ENCODE measurements at regions not wholly inside any gene's neighbourhood (a gene's known extent, or its start where the extent isn't known, plus 50 kb on each side); places are given as distances from the start of the nearest gene placed in this dataset.

DNA sequence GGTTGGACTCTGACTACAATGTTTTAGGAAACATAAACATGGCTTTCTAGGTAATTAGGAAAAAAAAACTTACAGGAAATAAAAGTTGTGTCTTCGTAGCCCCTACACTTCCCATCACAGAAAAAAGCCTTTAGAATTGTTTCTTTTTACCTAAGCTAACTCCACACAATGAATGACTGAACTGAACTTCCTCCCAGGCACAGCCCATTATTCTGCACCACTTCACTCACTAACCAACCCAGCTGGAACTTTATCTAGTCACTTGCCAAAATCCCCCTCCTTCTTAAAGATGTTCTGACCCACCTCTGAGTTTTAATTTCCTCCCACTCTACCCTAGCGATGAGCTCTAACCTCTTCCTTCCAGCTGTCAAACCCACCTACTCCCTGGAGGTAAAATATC is 91.7 kb upstream of the MEOX2 start:
- DNase-seq: no peak
- CTCF ChIA-PET: no interaction called here
- no peaks in the 10 kb centered on the region for H3K4me1 Mint-ChIP-seq
- no peaks in the 10 kb centered on the region for H3K27me3 Mint-ChIP-seq
- POLR2A ChIA-PET: no interaction called here
- no peak overlapping the region for H3K4me3 Mint-ChIP-seq
- H3K36me3 Mint-ChIP-seq (ENCODE audit: low read depth): no peaks in the 10 kb centered on the region
- no peak overlapping the region for H3K27ac Mint-ChIP-seq
- peaks cover under 1% of the 10 kb centered on the region for H3K9me3 Mint-ChIP-seq

DNA sequence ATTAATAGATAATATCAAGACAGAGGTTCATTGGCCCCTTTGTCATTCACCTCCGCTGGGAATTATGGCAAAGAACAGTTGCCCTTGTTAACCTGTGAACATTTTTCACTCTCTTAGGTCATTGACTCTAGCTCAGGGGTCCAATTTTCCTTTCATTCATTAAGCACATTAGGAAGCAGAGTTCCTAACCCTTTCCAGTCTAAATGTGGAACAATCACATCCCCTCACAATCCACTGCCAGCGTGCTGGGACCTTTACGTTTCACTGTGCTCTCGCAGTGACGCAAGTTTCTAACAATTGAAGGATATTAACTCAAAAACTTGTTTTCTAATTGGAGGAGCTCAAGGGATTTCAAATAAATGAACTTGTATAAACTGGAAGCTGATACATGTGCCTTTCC is 79.3 kb upstream of the MEOX2 start:
- no peaks in the 10 kb centered on the region for H3K4me1 Mint-ChIP-seq
- CTCF ChIA-PET: no interaction called here
- H3K9me3 Mint-ChIP-seq: peaks cover 6% of the 10 kb centered on the region
- POLR2A ChIA-PET: no interaction called here
- no peaks in the 10 kb centered on the region for H3K36me3 Mint-ChIP-seq (ENCODE audit: low read depth)
- H3K4me3 Mint-ChIP-seq: no peak overlapping the region
- no peak for DNase-seq
- no peak overlapping the region for H3K27ac Mint-ChIP-seq
- H3K27me3 Mint-ChIP-seq: no peaks in the 10 kb centered on the region

DNA sequence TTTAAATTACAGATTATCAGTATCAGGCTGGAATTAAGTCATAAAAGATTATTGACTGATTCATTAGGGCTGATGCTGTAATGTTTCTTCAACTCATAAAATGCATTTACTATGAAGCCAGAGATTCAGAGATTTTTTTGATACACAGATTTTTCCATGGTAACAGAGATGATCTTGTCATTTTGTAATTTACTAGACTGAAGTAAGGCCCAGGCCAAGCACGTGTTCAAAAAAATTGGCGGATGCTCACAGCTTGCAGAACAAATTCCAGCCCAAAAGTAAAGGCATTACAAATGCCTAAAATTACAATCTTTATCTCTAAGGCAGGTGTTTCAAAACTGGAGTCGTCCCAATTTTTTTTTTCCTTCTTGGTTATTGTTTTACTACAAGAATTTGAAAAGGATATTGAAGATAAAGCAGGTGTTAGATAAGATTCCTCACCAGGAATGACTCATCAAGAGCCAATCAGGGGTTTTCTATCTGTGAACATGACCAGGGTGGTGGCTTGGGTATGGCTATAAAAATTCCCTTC is 78.4 kb upstream of the MEOX2 start:
- ChIA-PET POLR2A (no interaction called here), CTCF (no interaction called here)
- Mint-ChIP-seq H3K27ac (no peak overlapping the region), H3K9me3 (peaks cover 4% of the 10 kb centered on the region), H3K4me1 (no peaks in the 10 kb centered on the region), H3K4me3 (no peak overlapping the region), H3K36me3 (ENCODE audit: low read depth) (no peaks in the 10 kb centered on the region), H3K27me3 (no peaks in the 10 kb centered on the region)
- no peak for DNase-seq

DNA sequence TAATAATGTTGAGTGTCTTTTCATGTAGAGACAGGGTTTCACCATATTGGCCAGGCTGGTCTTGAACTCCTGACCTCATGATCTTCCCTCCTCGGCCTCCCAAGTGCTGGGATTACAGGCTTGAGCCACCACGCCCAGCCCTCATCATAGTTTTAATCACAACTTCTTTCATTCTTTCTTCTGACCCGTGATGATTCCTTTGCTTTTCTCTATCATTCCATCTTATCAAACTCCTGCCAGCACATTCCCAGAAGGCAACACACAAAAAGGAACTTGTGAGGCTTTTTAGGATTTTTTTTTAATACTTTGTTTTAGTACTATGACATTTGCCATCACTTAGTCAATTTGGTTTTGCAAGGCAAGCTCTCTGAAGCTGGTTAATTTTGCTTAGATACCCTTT is 77.5 kb upstream of the MEOX2 start:
- CTCF ChIA-PET: no interaction called here
- Mint-ChIP-seq H3K9me3 (peaks cover 2% of the 10 kb centered on the region), H3K27ac (no peak overlapping the region), H3K36me3 (ENCODE audit: low read depth) (no peaks in the 10 kb centered on the region), H3K4me1 (no peaks in the 10 kb centered on the region), H3K4me3 (no peak overlapping the region), H3K27me3 (no peaks in the 10 kb centered on the region)
- DNase-seq: no peak
- POLR2A ChIA-PET: no interaction called here

DNA sequence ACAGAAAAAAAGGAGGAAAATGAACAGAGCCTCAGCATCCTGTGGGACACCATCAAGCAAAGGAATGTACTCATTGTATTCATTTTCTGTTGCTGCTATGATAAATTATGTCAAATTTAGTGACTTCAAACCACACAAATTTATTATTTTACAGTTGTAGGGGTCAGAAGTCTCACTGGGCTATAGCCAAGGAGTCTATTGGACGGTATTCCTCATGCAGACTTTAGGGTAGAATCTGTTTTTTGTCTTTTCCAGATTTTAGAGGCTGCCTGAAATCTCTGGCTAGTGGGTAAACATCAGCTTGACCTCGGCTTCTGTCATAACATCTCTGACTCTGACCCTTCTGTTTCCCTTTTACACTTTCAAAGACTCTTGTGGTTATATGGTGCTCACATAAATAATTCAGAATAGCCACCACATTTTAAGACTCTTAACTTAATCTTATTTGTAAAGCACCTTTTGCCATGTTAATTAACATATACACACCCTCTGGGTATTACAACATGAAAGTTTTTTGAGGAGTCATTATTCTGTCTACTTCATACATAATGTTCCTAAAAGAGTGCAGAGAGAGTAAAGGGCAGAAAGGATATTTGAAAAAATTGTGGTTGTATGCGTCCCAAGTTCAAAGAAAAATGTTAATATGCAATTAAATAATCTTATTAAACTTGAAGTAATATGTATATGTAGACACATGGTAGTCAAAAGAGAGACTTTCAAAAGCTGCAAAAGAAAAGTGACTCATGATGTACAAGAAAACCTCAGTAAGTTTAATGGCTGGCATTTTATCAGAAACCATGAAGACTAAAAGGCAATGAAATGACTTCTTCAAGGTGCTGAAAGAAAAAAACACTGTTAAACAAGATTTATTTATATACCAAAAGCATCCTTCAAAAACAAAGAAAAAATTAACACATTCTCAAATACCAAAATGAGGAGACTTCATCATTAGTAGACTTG is 70.8 kb upstream of the MEOX2 start:
- H3K9me3 Mint-ChIP-seq: peaks cover 4% of the 10 kb centered on the region
- no peaks in the 10 kb centered on the region for H3K4me1 Mint-ChIP-seq
- CTCF ChIA-PET: no interaction called here
- no peak overlapping the region for H3K27ac Mint-ChIP-seq
- H3K36me3 Mint-ChIP-seq (ENCODE audit: low read depth): no peaks in the 10 kb centered on the region
- POLR2A ChIA-PET: no interaction called here
- H3K4me3 Mint-ChIP-seq: no peak overlapping the region
- no peak for DNase-seq
- H3K27me3 Mint-ChIP-seq: no peaks in the 10 kb centered on the region

DNA sequence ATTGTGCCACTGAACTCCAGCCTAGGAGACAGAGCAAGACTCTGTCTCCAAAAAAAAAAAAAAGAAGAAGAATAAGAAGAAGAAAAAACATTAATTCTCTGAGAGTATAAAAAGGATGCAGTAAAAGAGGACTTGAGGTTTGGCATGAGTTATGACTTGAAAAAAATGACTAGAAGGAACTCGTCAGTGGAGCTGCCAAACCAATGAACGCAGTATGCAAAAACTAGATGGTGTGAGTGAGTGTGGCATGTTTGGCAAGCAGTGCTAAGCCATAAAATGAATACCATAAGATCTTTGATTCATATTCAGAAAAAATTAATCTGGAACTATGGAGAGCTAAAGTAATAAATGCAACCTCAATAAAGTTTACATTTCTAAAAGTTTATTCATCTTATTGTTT is 68.6 kb upstream of the MEOX2 start:
- Mint-ChIP-seq H3K4me3 (no peak overlapping the region), H3K4me1 (no peaks in the 10 kb centered on the region), H3K9me3 (peaks cover 2% of the 10 kb centered on the region), H3K36me3 (ENCODE audit: low read depth) (no peaks in the 10 kb centered on the region), H3K27me3 (no peaks in the 10 kb centered on the region), H3K27ac (no peak overlapping the region)
- DNase-seq: no peak
- POLR2A ChIA-PET: no interaction called here
- CTCF ChIA-PET: no interaction called here

DNA sequence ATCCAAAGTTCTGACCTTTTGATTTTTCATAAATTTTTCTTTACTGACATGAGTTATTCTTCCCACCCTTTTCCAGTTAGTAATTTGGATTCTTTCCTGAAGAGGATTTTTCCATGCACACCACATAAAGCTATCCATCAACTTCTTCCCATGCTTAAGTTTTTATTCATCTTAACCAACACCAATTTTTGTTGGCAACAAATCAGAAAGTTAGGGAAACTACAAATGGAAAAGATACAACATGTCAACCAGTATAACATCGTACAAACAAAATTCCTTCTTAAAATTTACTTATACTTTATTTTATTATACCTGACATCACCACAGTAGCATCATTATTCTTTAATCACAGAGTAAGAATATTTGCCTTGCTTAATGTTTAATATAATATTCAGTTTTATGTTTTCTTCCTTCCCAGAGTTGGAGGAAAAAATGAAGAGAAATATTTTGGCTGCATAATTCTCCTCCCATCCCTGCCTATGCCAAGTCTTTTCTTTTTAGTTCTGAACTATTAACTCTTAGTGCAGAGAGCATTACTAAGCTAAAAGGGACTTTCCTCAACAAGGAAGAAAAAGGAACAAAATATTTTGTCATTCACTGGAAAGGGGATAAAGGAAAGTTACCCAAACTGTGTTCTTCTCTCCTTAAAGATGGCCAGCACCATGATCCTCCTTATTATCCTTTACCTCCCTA is 67.5 kb upstream of the MEOX2 start:
- no peaks in the 10 kb centered on the region for H3K27me3 Mint-ChIP-seq
- peaks cover 2% of the 10 kb centered on the region for H3K9me3 Mint-ChIP-seq
- no peak for DNase-seq
- CTCF ChIA-PET: no interaction called here
- POLR2A ChIA-PET: no interaction called here
- H3K36me3 Mint-ChIP-seq (ENCODE audit: low read depth): no peaks in the 10 kb centered on the region
- no peak overlapping the region for H3K4me3 Mint-ChIP-seq
- H3K27ac Mint-ChIP-seq: no peak overlapping the region
- H3K4me1 Mint-ChIP-seq: no peaks in the 10 kb centered on the region

DNA sequence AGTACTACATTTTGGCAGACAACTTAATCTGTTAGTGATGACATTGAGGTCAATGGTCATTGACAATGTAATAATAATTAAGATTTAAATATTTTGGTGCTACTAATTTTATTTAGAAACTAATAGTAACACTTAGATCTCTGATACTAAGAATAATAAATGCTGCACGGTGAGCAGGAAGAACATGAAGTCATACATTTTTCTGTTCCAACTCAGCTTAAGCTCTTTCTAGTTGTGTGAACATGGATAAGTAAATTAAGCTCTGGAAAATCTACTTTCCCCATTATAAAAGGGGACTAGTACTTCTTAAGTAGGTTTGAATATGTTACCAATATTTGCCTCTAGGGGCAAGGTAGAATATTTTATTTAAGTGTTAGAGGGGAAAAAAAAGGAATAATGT is 65.9 kb upstream of the MEOX2 start:
- no peak overlapping the region for H3K27ac Mint-ChIP-seq
- no peaks in the 10 kb centered on the region for H3K36me3 Mint-ChIP-seq (ENCODE audit: low read depth)
- POLR2A ChIA-PET: no interaction called here
- CTCF ChIA-PET: no interaction called here
- no peaks in the 10 kb centered on the region for H3K27me3 Mint-ChIP-seq
- peaks cover 2% of the 10 kb centered on the region for H3K9me3 Mint-ChIP-seq
- no peak overlapping the region for H3K4me3 Mint-ChIP-seq
- no peak for DNase-seq
- H3K4me1 Mint-ChIP-seq: no peaks in the 10 kb centered on the region

DNA sequence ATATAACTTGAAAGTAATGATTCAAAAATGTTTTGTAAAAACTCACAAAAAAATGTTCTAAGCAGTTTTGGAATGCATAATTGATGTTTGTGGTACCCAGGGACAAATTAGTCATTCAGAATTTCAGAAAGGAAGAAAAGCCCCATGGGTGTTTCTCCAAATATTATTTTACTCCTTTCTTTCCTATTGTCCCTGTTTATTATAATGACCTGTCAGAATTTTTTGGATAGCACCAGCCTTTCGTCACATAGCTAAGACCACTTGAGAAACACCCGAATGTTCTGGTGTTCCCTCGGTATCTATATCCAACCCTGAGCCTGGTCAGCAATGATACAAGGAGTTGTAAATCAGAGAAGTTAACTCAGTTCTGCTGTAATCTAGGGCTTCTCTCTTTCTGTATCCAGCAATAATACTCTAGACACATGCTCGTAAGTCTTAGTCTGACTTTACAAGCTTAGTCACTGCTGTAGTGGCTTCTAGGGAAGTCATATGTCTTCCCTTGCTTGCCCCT is 64.8 kb upstream of the MEOX2 start:
- Mint-ChIP-seq H3K36me3 (ENCODE audit: low read depth) (no peaks in the 10 kb centered on the region), H3K4me1 (no peaks in the 10 kb centered on the region), H3K9me3 (peaks cover 2% of the 10 kb centered on the region), H3K4me3 (no peak overlapping the region), H3K27me3 (no peaks in the 10 kb centered on the region), H3K27ac (no peak overlapping the region)
- ChIA-PET CTCF (no interaction called here), POLR2A (no interaction called here)
- DNase-seq: no peak

DNA sequence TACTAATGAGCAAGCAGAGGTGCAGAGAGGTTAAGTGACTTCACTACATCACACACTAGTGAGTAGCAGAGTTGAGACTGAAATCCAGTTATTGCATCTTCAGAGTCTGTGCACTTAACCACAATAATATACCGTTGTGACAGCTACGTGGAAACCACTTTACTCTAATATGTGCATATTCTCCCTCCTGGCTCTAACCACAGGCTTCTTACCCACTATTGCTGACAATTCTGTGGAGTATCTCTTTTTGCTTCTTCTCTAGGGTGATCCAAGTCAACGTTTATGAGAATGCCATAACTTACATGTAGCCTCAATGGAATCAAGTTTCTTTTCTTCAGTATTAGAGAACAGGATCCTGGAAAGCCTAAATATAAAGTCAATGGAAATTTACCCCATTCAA is 64.2 kb upstream of the MEOX2 start:
- Mint-ChIP-seq H3K36me3 (ENCODE audit: low read depth) (no peaks in the 10 kb centered on the region), H3K4me3 (no peak overlapping the region), H3K9me3 (peaks cover 2% of the 10 kb centered on the region), H3K27ac (no peak overlapping the region), H3K27me3 (no peaks in the 10 kb centered on the region), H3K4me1 (no peaks in the 10 kb centered on the region)
- ChIA-PET CTCF (no interaction called here), POLR2A (no interaction called here)
- no peak for DNase-seq

DNA sequence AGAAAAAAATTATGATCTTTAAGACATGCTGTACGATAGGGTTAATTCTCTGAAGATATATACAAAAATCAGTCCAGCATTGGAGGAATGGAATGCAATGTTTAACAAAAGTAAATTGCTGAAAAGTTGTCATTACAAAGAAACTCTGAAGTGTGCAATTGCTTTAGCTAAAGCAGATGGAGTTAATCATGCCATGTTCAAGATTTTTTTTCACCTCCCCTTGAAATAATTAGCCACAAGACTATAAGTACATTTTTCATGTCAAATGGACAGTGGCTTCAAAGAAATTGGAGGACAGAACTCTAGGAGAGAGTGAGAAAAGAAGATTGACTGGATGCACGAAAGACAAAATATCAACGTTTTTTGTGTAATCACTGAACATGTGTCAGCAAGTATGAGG is 63.1 kb upstream of the MEOX2 start:
- no peak for DNase-seq
- CTCF ChIA-PET: no interaction called here
- Mint-ChIP-seq H3K9me3 (peaks cover 2% of the 10 kb centered on the region), H3K27ac (no peak overlapping the region), H3K4me3 (no peak overlapping the region), H3K36me3 (ENCODE audit: low read depth) (no peaks in the 10 kb centered on the region), H3K4me1 (no peaks in the 10 kb centered on the region), H3K27me3 (no peaks in the 10 kb centered on the region)
- POLR2A ChIA-PET: no interaction called here

DNA sequence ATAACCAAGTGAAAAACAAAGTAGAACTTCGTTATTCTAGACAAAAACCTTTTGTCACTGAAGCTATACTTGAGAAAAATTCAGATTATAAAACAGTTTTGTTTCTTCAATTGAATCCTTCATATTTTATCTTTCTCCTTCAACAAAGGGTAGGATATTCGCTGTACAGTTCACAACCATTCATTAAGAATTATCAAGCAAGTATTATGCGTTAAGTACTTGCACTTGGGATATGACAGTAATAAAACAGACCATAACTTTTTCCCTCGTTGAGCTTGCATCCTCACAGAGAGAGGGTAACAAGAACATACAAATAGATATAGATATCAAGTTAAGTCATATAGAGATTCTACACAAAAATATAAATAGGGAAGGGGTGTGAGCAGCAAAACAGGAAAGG is 61.2 kb upstream of the MEOX2 start:
- Mint-ChIP-seq H3K27me3 (no peaks in the 10 kb centered on the region), H3K27ac (no peak overlapping the region), H3K4me3 (no peak overlapping the region), H3K4me1 (no peaks in the 10 kb centered on the region), H3K36me3 (ENCODE audit: low read depth) (no peaks in the 10 kb centered on the region), H3K9me3 (no peaks in the 10 kb centered on the region)
- DNase-seq: no peak
- ChIA-PET CTCF (no interaction called here), POLR2A (no interaction called here)

DNA sequence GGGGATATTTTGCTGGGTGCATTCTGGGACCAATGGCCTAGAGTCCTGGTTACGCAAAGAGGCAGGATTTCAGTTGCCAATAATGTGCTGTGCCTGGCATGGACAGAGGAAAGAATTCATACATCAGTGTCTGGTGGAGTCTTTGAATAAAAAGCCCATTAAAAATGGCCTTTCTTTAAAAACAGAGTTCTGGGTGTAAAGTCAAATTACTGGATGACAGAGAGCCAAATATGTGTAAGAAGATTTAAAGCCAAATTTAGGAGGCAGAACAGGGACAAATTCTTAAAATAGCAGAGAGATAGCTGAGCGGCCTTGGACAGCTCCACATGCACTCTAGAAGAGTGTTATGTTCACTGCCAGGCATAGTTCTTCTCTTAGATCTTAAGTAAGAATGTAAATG is 60.8 kb upstream of the MEOX2 start:
- CTCF ChIA-PET: no interaction called here
- DNase-seq: no peak
- Mint-ChIP-seq H3K36me3 (ENCODE audit: low read depth) (no peaks in the 10 kb centered on the region), H3K9me3 (no peaks in the 10 kb centered on the region), H3K27ac (no peak overlapping the region), H3K4me1 (no peaks in the 10 kb centered on the region), H3K4me3 (no peak overlapping the region), H3K27me3 (no peaks in the 10 kb centered on the region)
- POLR2A ChIA-PET: no interaction called here

All from activated CD4-positive, alpha-beta memory T cell treated with anti-CD3 and anti-CD28 coated beads, Interleukin-2, amount 10 ng/mL, durations not matched to agents 7 days and 5 days (primary cell).